ENCODE measurements at regions not wholly inside any gene's neighbourhood (a gene's known extent, or its start where the extent isn't known, plus 50 kb on each side); places are given as distances from the start of the nearest gene placed in this dataset.

DNA sequence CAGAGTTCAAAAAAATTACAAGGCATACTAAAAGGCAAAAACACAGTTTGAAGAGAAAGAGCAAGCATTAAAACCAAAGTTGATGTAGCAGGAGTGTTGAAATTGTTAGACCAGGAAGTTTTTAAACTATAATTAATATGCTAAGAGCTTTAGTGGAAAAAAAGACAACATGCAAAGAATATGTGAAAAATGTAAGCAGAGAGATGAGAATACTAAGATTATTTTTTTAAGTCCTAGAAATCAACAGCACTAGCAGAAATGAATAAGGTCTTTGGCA, 192.6 kb downstream of the ERMARD start:
- intact Hi-C loops (cut with DNase I): no loop called here
- Histone ChIP-seq H3K9me3 (peaks cover 0 to 17% (median 9%) of the 10 kb centered on the region in 12 donors), H3K27me3 (peaks cover 0 to 15% (median 0%) of the 10 kb centered on the region in 9 donors), H3K27ac (no peak overlapping the region), H3K4me3 (no peak overlapping the region), H3K36me3 (no peaks in the 10 kb centered on the region), H3K4me1 (no peaks in the 10 kb centered on the region)
- ATAC-seq (no peak), DNase-seq (no peak)
- TF ChIP-seq, protein P1, sequence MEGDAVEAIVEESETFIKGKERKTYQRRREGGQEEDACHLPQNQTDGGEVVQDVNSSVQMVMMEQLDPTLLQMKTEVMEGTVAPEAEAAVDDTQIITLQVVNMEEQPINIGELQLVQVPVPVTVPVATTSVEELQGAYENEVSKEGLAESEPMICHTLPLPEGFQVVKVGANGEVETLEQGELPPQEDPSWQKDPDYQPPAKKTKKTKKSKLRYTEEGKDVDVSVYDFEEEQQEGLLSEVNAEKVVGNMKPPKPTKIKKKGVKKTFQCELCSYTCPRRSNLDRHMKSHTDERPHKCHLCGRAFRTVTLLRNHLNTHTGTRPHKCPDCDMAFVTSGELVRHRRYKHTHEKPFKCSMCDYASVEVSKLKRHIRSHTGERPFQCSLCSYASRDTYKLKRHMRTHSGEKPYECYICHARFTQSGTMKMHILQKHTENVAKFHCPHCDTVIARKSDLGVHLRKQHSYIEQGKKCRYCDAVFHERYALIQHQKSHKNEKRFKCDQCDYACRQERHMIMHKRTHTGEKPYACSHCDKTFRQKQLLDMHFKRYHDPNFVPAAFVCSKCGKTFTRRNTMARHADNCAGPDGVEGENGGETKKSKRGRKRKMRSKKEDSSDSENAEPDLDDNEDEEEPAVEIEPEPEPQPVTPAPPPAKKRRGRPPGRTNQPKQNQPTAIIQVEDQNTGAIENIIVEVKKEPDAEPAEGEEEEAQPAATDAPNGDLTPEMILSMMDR (IDR thresholded peaks at IDR 0.05): no peak
- TF ChIP-seq POLR2A (IDR thresholded peaks at IDR 0.05): no peak

DNA sequence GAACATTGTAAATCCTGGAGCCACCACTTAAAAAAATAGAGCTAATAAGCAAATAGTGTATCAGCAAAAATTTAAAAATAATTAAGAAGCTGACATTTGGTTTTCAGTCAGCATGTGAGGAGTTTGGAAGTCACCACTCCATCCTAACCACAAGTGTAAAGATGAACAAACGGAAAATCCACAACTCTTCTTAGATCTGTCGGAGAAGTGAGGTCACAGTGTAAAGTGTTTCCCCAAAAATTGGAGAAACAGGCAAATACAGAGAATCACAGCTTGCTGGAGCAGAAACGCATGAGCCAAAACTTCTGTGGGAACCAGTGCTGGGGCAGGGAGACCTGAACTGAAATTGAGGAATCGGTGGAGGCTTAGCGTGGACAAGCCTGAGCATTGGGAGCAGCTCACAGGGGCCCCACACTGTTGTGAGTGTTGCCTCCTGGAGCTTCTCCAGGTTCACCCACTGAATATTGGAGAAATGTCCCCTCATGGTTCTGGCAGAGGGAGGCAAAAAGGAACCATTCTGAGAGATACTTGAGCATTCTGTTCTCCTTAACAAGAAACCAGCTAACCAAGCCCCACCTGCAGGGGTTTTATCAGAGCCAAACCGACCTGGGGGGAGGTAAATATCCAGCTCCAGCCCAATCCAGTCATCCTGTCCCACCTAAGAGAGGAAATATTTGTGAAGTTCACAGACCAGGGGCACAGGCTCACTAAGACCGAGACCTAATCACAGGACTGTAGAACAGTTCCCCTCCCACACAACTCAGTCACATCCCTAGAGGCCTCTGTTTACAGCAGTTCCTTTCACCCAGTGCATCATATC, 192.0 kb downstream of the ERMARD start:
- intact Hi-C loops (cut with DNase I): no loop called here
- ATAC-seq (no peak), DNase-seq (no peak)
- Histone ChIP-seq H3K36me3 (no peaks in the 10 kb centered on the region), H3K27ac (no peak overlapping the region), H3K27me3 (peaks cover 0 to 19% (median 0%) of the 10 kb centered on the region in 9 donors), H3K9me3 (peaks cover 0 to 17% (median 9%) of the 10 kb centered on the region in 12 donors), H3K4me3 (no peak overlapping the region), H3K4me1 (no peaks in the 10 kb centered on the region)
- TF ChIP-seq, protein P1 (IDR thresholded peaks at IDR 0.05): no peak
- TF ChIP-seq POLR2A (IDR thresholded peaks at IDR 0.05): no peak
- WGBS, 4 donors: 59 to 67% (median 64%) methylated on average over 7 of the region's 7 CpGs

DNA sequence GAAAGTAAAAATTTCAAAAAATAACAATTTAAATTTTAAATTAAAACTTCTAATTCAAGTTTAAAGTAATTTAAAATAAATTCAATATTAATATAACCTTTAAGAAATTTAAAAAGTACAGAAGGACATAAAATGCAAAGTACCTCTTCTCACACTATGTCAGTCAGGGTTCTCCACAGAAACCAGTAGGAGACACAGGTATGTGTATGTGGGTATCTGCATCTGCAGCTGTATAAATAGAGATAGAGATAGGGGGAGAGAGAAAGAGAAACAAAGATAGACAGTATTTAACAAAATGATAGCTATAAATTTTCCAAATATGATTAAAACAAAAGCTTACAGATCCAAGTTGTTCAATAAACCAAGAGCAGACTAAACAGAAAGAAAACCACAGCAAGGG, 190.8 kb downstream of the ERMARD start:
- intact Hi-C loops (cut with DNase I): no loop called here
- peaks cover 0 to 17% (median 9%) of the 10 kb centered on the region in 12 donors for H3K9me3 ChIP-seq
- peaks cover 0 to 31% (median 3%) of the 10 kb centered on the region in 9 donors for H3K27me3 ChIP-seq
- no peak for TF ChIP-seq POLR2A (IDR thresholded peaks at IDR 0.05)
- TF ChIP-seq, protein P1 (IDR thresholded peaks at IDR 0.05): no peak
- H3K36me3 ChIP-seq: no peaks in the 10 kb centered on the region
- no peaks in the 10 kb centered on the region for H3K4me1 ChIP-seq
- no peak overlapping the region for H3K27ac ChIP-seq
- DNase-seq (no peak), ATAC-seq (no peak)
- no peak overlapping the region for H3K4me3 ChIP-seq

DNA sequence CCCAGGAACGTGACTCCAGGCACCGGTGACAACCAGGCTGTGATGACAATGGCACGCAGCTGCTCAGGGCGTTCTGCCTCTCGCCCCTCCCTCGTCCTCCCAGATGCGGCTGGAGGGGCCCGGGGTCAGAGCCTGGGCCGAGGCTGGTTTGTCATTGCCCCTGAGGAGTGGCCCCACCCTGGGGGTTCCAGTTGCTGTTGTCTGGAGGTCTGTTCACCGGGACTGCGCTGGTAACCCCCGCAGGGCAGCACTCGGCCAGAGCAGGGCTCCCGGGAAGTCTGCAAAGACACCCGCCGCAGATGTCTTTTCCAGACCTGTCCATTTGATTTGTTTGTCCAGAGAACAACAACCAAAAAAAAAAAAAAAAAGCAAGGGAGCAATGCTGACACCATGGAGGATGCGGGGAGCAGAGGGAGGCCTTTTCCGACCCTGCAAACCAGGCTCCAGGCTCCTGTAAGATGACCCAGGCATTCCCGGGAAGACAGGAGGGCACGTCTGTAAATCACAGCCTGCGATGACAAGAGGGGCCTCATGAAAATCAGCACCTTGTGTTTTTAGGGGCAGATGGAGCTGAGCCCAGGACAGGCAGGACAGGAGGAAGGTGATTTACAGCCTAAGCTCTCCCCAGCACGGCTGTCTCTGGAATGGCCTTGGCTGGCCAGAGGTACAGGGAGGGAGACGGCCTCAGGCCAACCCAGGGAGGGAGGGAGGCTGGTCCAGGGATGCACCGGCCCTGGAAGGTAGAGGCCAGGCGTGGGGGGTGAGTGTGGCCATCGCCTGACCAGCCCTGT, 189.3 kb downstream of the ERMARD start:
- Histone ChIP-seq H3K4me1 (no peaks in the 10 kb centered on the region), H3K36me3 (no peaks in the 10 kb centered on the region), H3K27me3 (peaks cover 0 to 40% (median 6%) of the 10 kb centered on the region in 9 donors), H3K9me3 (peaks cover 0 to 17% (median 9%) of the 10 kb centered on the region in 12 donors), H3K27ac (no peak overlapping the region), H3K4me3 (no peak overlapping the region)
- intact Hi-C loops (cut with DNase I): no loop called here
- ATAC-seq (no peak), DNase-seq (no peak)
- TF ChIP-seq, protein P1 (IDR thresholded peaks at IDR 0.05): no peak
- TF ChIP-seq POLR2A (IDR thresholded peaks at IDR 0.05): no peak
- 59 to 67% (median 63%) methylated on average over 20 to 26 of the region's 26 CpGs for WGBS, 4 donors
